NCI-H2227 treated with DMSO at 0.1 percent for 48 hours (cell line): ENCODE measurements at regions not wholly inside any gene's neighbourhood (a gene's known extent, or its start where the extent isn't known, plus 50 kb on each side); places are given as distances from the start of the nearest gene placed in this dataset.
A peak's percentile ranks its signal among the peaks of the same experiment; 100 is the strongest.
"Not testable (repeated sequence)": the region's sequence is repeated elsewhere in the genome, so short reads cannot be mapped to it uniquely, and the experiment has no call there.

ENCODE experiments used
- DNase-seq: peaks from one replicate; lab custom pipeline; 2025; lab: John Stamatoyannopoulos, UW

GRCh38 chr9:86488345-86488744, 134.1 kb upstream of the TUT7 start:
- DNase-seq, result no peak

- DNase-seq, result no peak
Observed at GRCh38 chr9:86487838-86488233, 133.6 kb upstream of the TUT7 start.

GRCh38 chr9:86486891-86487837, 133.0 kb upstream of the TUT7 start:
- DNase-seq, result peak; percentile 2

GRCh38 chr9:86485359-86485758, 131.1 kb upstream of the TUT7 start:
- DNase-seq, result no peak

GRCh38 chr9:86483496-86483895, 129.3 kb upstream of the TUT7 start:
- no peak for DNase-seq

GRCh38 chr9:86481466-86481865, 127.3 kb upstream of the TUT7 start:
- no peak for DNase-seq

GRCh38 chr9:86475255-86475654, 121.0 kb upstream of the TUT7 start:
- DNase-seq, result not testable (repeated sequence)

- DNase-seq, result no peak
Observed at GRCh38 chr9:86471171-86471815, 117.1 kb upstream of the TUT7 start.

- no peak for DNase-seq
Observed at GRCh38 chr9:86470326-86470725, 116.1 kb upstream of the TUT7 start.

GRCh38 chr9:86469476-86470250, 115.5 kb upstream of the TUT7 start:
- DNase-seq, result no peak

GRCh38 chr9:86464242-86464641, 110.0 kb upstream of the TUT7 start:
- no peak for DNase-seq

GRCh38 chr9:86460216-86461002, 106.2 kb upstream of the TUT7 start:
- no peak for DNase-seq

- no peak for DNase-seq
Observed at GRCh38 chr9:86459599-86460155, 105.5 kb upstream of the TUT7 start.

- no peak for DNase-seq
Observed at GRCh38 chr9:86459191-86459590, 105.0 kb upstream of the TUT7 start.

GRCh38 chr9:86458191-86458855, 104.1 kb upstream of the TUT7 start:
- DNase-seq, result no peak

GRCh38 chr9:86456416-86456815, 102.2 kb upstream of the TUT7 start:
- DNase-seq, result no peak

- no peak for DNase-seq
Observed at GRCh38 chr9:86454701-86455615, 100.7 kb upstream of the TUT7 start.

- DNase-seq, result no peak
Observed at GRCh38 chr9:86452201-86452828, 98.1 kb upstream of the TUT7 start.

- DNase-seq, result no peak
Observed at GRCh38 chr9:86449246-86449645, 95.0 kb upstream of the TUT7 start.
